Stomach (tissue), 8 donors: ENCODE measurements at regions not wholly inside any gene's neighbourhood (a gene's known extent, or its start where the extent isn't known, plus 50 kb on each side); places are given as distances from the start of the nearest gene placed in this dataset.

Source experiments
- DNase-seq, 2 donors: peaks; one replicate each; pipeline versions ENCODE4 v3.0.0 to v3.0.0-alpha.2; 2013 to 2019
- H3K27ac ChIP-seq, 5 donors: fragments of 200-600 bp in 4 of 5; sonication (generic) in 4 of 5; one replicate each; pipeline ENCODE4 v1.5.1; 2013 to 2019; ENCODE audit warnings: mild to moderate bottlenecking in 1 of 5, moderate library complexity in 1 of 5
- H3K27me3 ChIP-seq, 3 donors: fragments of 200-600 bp; sonication (generic); one replicate each; pipeline ENCODE4 v1.5.1; 2017 to 2019; ENCODE audit warnings: mixed run types in 1 of 3
- H3K36me3 ChIP-seq, 4 donors: fragments of 200-600 bp; sonication (generic); 1 replicate in 3 of 4; 2 replicates in 1 of 4; pipeline ENCODE4 v1.5.1; 2016 to 2019
- H3K4me1 ChIP-seq, 4 donors: fragments of 200-600 bp; sonication (generic); one replicate each; pipeline ENCODE4 v1.5.1; 2016 to 2019
- H3K4me3 ChIP-seq, 4 donors: fragments of 200-600 bp; sonication (generic) in 3 of 4; one replicate each; pipeline ENCODE4 v1.5.1; 2016 to 2019; ENCODE audit warnings: mild to moderate bottlenecking in 1 of 4
- H3K9me3 ChIP-seq, 4 donors: fragments of 200-600 bp; sonication (generic); one replicate each; pipeline ENCODE4 v1.5.1; 2016 to 2019
- CTCF ChIP-seq, 7 experiments: fragments of 450-650 bp in 4 of 7; fragments of 200-600 bp in 3 of 7; sonication (generic) in 3 of 7; IDR thresholded peaks; one replicate each; pipeline ENCODE4 v1.5.1; 2016 to 2019; ENCODE audit warnings: antibody characterized with exemption in 7 of 7, control low read depth in 2 of 7, mild to moderate bottlenecking in 1 of 7
- EP300 ChIP-seq: sonication (generic); formaldehyde crosslinking; IDR thresholded peaks from one replicate; pipeline ENCODE4 v1.6.1; 2017; ENCODE audit warnings: antibody characterized with exemption
- POLR2A ChIP-seq, 4 donors: fragments of 450-650 bp; IDR thresholded peaks; one replicate each; pipeline ENCODE4 v1.6.1; 2016; ENCODE audit warnings: antibody characterized with exemption in 4 of 4, control low read depth in 2 of 4, mild to moderate bottlenecking in 1 of 4, moderate library complexity in 1 of 4
- POLR2AphosphoS5 ChIP-seq, 3 donors: sonication (generic); formaldehyde crosslinking; IDR thresholded peaks; one replicate each; pipeline ENCODE4 v1.6.1; 2016; ENCODE audit warnings: antibody characterized with exemption in 3 of 3
- WGBS, 5 donors: extraction: QIAGEN DNeasy Blood & Tissue Kit in 3 of 5; methylation state at CpG; one replicate each; pipeline versions ENCODE4 v1.1.5 to v1.1.7; 2013 to 2018; 5-methylcytosine and 5-hydroxymethylcytosine counted together
- intact Hi-C: fragments of 100-400 bp; cut with DNase I; formaldehyde crosslinking; loops from one replicate; pipeline ENCODE4 v1.15.1; 2023; ENCODE audit warnings: low total_unique reads
- donor health status: healthy with polysubstance abuse.
- donor health status: Bipolar disorder and iron deficiency.
- donor health status: healthy.

- intact Hi-C loops: no loop called here
- no peaks in the 10 kb centered on the region for H3K36me3 ChIP-seq
- no peak overlapping the region for H3K4me3 ChIP-seq
- DNase-seq: no peak
- no peaks in the 10 kb centered on the region for H3K9me3 ChIP-seq
- H3K4me1 ChIP-seq: peaks cover 0 to 12% (median 2%) of the 10 kb centered on the region in 4 donors
- no peaks in the 10 kb centered on the region for H3K27me3 ChIP-seq
- TF ChIP-seq POLR2A (IDR thresholded peaks at IDR 0.05) (no peak), EP300 (no peak), POLR2AphosphoS5 (IDR thresholded peaks at IDR 0.05) (no peak), CTCF (IDR thresholded peaks at IDR 0.05) (no peak)
- WGBS, 5 donors: 60 to 76% (median 71%) methylated on average over 5 of the region's 5 CpGs
- no peak overlapping the region for H3K27ac ChIP-seq
Measured at GRCh38 chr14:58794993-58795762, 157.4 kb downstream of the DACT1 start.

DNA sequence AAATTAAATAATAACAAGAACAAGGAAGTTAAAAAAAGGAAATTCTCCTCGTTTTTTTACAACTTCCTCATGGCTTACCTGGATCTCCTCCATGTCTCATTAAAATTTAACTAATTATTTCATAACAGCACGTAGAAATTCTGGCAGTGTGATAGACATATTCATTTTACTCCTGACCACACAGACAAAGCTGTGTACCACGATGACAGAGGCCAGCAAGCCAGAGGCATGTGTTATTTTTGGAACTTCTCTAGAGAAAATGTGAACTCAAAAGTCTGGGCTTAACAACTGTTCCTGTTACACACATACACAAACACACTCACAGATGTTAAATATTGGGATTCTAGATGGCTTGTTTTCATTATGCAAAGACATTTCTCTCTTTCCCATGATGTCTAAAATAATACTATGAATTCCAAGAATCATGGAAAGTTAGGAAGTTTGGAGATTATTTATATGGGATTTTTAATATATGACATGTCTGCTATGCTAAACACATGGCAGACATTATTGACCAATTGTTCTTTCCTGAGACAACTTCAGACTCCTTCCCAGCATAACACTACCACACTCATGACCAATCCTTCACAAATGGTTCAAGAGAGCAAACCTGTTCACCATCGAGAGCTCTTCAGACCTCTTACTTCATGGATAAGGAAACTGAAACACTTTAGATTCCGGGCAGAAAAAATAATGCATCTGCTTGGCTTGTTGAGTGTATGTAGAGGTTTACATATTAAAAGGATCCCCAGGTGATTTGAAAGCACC, 158.7 kb downstream of the DACT1 start:
- TF ChIP-seq CTCF (IDR thresholded peaks at IDR 0.05) (no peak), POLR2A (IDR thresholded peaks at IDR 0.05) (no peak), EP300 (no peak), POLR2AphosphoS5 (IDR thresholded peaks at IDR 0.05) (no peak)
- Histone ChIP-seq H3K9me3 (no peaks in the 10 kb centered on the region), H3K27me3 (no peaks in the 10 kb centered on the region), H3K4me3 (no peak overlapping the region), H3K36me3 (no peaks in the 10 kb centered on the region), H3K27ac (peak overlapping the region in 1 of 5 donors; percentile 22), H3K4me1 (peaks cover 0 to 12% (median 2%) of the 10 kb centered on the region in 4 donors)
- 39 to 46% (median 41%) methylated on average over 5 of the region's 5 CpGs for WGBS, 5 donors
- intact Hi-C loops: no loop called here
- DNase-seq: no peak

DNA sequence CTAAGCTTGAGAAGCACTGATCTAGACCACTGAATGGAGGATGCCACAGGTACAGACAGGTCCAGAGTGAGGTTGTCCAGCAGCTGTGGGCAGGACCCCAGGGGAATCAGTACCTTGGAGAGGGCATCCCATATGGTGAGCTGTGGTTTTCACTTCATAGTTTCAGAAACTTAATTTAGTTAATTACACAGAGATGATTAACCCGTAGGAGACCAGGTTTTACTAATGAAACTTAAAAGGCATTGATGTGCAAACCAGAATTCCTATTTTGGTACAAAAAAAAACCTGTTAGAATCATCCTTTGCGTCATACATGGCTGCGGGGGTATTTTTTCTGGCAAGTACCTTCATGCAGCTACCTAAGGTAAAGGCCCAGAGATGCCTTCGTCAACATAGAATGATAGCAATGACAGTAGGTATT, 159.3 kb downstream of the DACT1 start:
- 78 to 84% (median 82%) methylated on average over 4 of the region's 4 CpGs for WGBS, 5 donors
- Histone ChIP-seq H3K4me3 (no peak overlapping the region), H3K9me3 (no peaks in the 10 kb centered on the region), H3K36me3 (no peaks in the 10 kb centered on the region), H3K27me3 (no peaks in the 10 kb centered on the region), H3K4me1 (peaks cover 0 to 12% (median 2%) of the 10 kb centered on the region in 4 donors), H3K27ac (no peak overlapping the region)
- intact Hi-C loops: no loop called here
- DNase-seq: peak in 1 of 2 donors; percentile 46
- TF ChIP-seq POLR2A (IDR thresholded peaks at IDR 0.05) (no peak), POLR2AphosphoS5 (IDR thresholded peaks at IDR 0.05) (no peak), CTCF (IDR thresholded peaks at IDR 0.05) (no peak), EP300 (no peak)

- H3K9me3 ChIP-seq: no peaks in the 10 kb centered on the region
- DNase-seq: no peak
- no peak overlapping the region for H3K4me3 ChIP-seq
- H3K27ac ChIP-seq: no peak overlapping the region
- no peaks in the 10 kb centered on the region for H3K36me3 ChIP-seq
- intact Hi-C loops: no loop called here
- H3K27me3 ChIP-seq: no peaks in the 10 kb centered on the region
- H3K4me1 ChIP-seq: peaks cover 0 to 12% (median 2%) of the 10 kb centered on the region in 4 donors
- 84 to 91% (median 87%) methylated on average over 5 of the region's 5 CpGs for WGBS, 5 donors
- TF ChIP-seq POLR2AphosphoS5 (IDR thresholded peaks at IDR 0.05) (no peak), POLR2A (IDR thresholded peaks at IDR 0.05) (no peak), EP300 (no peak), CTCF (IDR thresholded peaks at IDR 0.05) (no peak)
Measured at GRCh38 chr14:58798173-58798572, 160.4 kb downstream of the DACT1 start.
